NCI-H2227 treated with DMSO at 0.1 percent for 48 hours (cell line): ENCODE measurements at regions not wholly inside any gene's neighbourhood (a gene's known extent, or its start where the extent isn't known, plus 50 kb on each side); places are given as distances from the start of the nearest gene placed in this dataset.

ENCODE experiments used
- DNase-seq: peaks from one replicate; lab custom pipeline; 2025; lab: John Stamatoyannopoulos, UW

DNA sequence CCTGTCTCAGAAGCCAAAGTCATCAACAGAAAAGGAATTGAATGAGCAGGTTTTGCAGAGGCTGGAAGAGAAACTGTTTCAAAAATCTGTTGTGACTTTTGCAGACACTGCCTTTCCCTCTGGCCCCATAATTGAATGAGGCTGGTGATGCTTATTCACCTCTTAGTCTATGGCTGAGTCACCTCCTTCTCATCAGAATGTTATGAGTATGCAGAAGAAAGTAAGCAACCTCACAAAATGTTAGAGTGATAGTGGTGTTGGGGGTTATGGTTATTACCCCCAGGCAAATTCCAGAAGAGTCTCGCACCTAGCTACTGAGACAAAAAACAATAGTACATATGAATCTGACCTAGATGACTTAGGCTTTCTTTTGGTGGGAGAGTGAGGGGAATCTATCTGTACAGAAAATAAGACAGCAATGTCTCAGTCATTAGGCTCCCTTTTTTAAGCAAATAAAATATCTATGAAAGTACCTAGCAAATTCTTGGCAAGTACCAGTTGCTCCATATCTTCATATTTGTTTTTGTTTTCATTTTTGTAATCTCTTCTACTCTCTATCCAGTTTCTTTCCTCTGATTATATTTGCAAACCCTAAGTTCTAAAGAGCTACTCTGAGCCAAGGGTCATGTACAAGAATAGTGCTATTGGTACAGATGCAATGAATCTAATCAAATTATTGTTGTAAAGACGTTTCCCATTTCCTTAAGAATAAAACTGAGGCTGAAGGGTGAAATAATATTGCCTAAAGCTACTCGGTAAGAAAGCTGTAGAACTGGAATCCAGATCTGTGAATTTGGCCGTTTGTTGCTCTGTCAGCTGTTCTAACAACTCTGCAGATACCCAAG, 498.1 kb upstream of the TNC start:
- DNase-seq: no peak

DNA sequence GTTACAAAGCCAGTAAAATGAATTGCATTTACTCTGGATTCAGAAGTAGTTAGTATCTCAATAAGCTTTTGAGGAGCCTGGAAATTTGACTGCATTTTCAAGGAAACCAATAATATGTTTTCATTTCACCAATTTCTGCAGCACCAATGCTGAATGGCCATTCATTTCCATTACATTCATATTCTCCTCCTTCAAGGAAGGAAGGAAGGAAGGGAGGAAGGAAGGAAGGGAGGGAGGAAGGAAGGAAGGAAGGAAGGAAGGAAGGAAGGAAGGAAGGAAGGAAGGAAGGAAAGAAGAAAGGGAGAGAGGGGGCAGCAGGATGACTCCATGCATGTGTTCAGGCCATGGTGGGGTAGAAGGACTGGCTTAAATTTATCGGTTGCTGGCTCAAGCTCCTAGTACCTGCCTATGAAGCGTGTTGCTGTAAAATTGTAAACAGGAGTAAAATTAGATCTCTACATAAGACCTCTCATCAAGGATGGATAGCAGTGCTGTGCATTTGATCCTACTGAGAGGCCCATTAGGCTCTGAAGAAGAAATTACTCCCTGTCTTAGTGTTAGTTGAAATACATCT, 498.8 kb upstream of the TNC start:
- no peak for DNase-seq

DNA sequence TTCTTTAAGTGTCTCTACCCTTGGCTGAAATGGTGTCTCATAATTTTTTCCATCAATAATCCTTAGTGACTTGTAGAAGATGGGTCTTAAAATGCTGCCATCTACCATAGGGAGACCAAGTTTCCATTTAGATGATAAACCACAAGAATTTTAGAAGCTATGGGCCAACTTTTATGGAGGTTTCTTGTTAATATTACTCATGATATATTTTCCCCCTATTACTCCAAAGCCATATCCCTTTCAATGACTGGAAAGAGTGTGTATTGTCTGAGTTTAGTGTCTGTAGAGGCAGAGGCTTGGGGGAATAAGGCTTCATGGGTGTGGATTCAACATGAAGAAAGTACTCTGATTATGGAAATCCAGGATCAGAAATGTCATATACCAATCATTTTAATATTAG, 507.3 kb upstream of the TNC start:
- DNase-seq: no peak

DNA sequence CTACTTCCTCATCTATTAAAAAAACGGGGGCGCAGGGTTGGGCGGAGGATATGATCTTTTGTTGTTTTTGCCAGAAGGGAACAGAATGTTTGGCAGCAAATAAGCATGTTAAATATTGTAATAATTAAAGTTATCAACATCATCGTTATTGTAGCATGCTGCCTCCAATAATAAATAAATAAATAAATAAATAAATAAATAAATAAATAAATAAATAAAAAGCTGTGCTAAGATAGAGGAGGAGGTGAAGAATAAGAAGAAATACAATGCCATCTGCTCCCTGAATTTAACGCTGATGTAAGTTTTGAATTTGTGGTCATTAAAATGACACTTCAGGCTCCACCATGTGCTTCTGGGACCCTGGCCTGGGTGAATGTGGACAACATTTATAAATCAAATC, 508.0 kb upstream of the TNC start:
- DNase-seq: no peak

DNA sequence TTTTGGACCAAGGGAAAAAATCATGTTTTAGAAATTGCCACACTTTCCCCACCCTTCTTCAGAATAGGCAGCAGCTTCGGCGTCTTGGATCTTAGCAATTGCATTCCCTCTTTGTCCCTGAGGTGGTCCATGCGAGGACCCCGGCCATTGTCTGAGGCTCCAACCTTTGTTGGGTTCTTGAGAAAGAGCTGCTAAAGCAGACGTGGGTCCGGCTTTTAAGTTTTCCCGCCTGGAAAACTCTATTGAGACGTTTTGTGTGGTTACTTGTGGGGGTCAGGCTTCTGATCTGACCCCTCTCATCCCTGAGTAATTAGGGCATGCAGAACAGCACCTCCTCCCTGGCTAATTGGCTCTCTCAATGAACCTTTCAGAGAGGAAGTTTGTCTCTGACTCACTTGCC, 509.6 kb upstream of the TNC start:
- no peak for DNase-seq

DNA sequence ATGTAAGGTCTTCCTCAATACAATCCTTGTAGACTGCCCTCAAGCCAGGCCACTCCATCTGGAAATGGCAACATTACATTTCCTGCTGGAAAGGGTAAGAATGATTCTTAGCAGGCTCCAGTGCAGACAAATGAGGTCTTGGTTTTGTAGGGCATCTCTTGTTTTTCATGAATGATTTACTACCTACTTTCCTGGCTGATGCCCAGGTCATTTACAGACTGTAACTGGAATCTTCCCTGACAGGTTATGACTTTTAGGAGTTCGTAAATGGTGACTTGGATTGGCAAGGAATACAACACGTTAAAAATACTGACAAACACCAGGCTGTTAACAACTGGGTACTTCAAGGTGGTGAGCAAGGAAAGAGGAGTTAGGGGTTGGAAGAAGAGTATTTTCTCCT, 510.5 kb upstream of the TNC start:
- DNase-seq: no peak

DNA sequence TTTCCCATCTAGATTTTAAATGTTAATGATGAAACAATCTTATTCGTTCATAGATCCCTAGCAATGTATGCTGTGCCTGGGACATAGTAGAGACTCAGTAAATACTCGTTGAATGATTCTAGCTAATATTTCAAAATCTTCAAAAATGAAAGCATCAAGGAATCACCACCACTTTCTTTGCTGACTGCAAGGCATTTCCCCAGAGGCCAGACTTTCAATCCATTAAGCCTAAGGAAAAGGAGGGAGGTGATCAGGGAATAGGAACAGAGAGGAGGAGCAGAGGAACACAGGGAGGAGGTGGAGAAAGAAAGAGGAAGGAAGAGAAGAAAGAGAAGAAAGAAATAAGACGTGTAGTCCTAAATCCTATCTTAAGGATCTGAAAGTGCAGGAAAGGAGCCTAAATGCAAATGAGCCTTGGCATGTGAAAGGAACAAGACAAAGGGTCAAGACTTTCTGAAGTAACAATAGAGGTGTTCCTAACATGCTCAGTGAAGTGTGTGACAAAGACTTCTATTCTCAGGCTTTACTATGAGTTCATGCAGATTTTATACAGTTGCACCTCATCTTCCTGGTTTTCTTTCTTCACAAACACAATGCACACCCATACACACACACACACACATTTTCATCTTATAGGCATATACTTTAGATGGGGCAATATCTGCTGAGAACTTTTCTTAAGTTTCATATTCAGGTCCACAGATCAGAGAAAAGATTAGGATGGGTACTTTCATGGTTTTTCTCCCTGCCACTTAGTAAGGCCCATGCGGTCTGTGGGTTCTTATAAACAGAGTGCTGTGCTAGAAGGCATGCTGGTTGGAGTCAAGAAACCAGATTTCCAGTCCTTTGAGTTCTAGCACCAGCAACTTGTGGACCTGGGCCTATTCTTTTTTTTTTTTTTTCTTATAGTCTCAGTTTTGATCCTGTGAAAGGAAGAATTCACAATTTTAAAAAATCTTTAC, 512.2 kb upstream of the TNC start:
- DNase-seq: no peak

DNA sequence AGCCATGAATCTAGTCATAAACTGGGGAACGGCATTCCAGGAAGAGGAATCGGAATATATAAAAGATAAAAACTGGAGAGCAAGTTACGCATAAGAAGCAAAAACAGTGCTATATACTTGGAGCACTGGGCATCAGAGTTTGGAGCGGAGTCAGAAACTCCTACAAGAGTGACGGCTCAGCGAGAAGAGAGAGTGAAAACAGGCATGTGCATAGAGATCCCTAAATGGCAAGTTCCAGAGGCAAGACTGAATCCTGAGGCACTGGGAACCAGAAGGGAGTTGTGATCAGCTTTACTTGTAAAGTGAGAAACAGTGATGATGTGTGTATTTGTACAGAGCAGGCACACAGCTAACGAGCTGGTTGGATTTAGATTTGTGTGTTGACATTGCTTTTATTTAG, 514.4 kb upstream of the TNC start:
- no peak for DNase-seq

DNA sequence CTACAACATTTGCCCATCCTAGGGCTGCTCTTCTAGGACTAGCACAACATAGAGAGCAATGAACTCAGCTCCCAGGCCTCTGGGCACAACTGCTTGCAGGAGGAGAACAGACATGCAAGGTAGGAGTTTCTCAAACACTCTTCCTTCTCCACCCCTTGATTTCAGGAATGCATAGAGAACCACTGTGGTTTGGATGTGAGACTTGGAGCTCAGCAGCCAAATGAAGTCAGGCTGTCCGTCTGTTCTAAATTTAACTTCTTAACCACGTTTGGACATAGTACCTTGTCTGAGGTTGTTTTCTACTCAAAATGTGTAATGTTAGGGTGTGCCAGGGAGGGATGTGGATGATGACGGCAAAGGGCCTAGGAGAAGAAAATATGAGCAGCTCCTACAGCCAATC, 515.1 kb upstream of the TNC start:
- no peak for DNase-seq

DNA sequence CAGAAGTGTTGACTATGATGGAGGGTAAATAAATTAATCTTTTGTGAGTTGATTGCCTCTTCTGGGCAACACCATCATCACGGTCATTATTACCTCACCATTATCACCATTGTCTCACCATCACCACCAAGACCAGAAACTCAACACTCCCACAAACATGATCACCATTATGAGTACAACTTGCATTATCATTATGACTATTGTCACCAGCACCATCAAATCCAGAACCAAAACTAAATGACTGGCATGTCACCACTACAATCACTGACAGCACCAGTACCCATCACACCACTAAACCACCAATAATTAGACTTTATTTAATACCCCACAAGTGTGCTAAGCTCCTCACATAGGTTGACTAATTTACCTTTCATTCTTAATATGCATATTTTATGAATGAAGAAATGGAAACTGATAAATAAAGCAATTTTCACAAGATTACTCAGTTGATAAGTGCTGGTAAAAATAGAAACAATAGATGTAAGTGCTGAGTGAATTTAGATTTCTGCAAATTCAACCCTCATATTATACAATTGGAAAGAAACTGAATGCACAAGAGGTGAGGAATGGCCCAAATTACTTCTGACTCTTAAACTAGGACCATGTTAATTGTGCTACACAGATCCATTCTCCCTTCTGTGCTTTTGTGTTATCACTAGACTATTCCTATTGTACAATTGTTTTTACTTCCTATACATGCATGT, 517.8 kb upstream of the PAPPA start:
- DNase-seq: no peak

DNA sequence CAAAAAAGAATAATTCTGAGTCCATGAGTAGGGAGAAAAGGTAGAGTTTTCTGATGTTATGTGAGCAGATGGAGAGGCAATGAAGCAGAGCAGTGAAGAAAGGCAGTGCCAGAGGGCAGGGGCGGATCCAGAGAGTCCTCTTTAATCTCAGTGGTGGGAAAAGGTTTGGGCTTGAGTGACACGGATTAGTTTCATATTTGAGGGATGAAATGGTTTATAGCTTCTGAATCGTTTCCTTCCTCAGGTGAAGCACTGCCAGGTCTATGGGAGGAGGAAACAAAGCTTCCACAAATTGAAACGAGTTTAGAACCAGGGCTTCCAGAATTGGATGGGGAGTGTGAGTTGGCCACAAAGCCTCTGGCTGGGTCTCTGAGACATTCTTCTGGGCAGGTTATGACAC, 517.0 kb upstream of the PAPPA start:
- no peak for DNase-seq

DNA sequence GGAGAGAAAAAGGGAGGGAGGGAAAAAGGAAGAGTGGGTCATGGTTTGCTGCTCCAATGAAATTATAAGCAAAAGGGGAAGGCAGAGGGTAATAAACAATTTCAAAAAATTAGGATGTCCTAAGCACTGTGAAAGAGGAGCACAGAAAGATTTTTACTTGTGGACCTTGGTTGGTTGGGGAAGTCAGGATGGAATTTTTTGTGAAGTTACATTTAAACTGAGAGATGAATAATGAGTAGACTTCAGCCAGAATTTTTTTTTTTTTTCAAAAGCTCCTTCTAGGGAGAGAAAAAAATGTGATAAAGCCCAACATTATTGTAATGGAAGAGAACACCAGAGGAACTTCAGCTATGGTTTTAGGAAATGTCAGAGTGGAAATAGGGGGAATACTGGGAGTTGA, 515.9 kb upstream of the PAPPA start:
- DNase-seq: no peak

DNA sequence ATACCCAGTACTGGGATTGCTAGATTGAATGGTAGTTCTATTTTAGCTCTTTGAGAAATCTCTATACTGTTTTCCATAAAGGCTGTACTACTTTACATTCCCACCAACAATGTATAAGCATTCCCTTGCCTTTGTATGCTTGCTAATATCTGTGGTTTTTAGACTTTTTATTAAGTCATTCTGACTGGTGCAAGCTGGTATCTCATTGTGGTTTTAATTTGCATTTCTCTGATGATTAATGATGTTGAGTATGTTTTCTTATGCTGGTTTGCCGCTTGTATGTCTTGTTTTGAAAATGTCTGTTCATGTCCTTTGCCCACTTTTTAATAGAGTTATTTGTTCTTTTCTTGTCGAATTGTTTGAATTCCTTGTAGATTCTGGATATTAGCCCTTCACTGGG, 512.7 kb upstream of the PAPPA start:
- DNase-seq: no peak

DNA sequence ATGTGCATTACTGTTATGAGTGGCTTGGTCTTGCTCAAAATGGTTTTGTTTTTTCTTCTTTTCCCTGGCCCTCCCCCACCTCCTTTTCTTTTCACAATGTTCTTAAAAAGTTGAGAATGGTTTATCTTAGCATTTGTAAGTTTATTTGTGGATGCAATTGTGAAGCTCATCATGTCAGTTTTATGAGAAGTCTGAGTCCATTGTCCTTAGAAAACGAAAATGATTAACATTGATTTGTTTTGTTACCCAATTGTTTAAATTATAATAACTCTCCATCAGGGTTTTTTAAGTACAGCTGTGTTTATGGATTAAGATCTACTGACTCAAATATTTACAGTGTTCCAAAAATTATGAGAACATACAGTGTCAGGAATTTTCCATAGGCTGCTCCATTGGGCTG, 511.3 kb upstream of the PAPPA start:
- no peak for DNase-seq

DNA sequence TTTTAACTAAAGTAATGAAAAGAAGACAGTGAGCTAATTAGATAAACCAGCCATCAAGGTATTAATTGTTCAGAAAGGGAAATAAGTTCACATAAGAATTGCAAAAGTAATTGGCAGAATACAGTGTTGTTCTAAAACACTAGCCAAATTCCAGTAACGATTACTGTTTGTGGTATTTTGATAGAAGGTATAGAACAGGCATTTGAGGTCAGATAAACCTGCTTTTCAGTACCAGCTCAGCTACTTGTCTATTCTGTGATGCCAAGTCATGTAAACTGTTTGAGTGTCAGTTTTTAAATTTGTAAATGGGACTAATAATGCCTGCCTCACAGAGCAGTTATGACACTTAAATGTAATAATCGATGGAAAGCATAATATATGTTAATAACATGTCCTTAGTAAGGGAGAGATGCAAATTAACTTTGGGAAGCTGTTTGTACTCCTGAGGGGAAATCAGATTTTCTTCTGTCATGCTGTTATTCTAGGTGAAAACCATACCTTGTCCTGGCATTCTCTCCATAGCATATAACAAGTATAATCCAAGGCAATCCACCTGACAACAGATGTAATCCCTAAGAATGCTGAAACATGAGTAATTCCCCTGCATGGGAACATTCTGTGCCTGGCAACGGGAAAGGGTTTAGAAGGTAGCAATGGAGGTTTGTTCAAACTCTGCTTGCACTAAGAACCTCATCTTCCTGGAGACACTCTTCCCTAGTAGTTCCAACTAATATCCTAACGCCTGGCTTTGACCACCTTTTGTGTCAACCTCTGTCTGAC, 509.5 kb upstream of the PAPPA start:
- DNase-seq: no peak

DNA sequence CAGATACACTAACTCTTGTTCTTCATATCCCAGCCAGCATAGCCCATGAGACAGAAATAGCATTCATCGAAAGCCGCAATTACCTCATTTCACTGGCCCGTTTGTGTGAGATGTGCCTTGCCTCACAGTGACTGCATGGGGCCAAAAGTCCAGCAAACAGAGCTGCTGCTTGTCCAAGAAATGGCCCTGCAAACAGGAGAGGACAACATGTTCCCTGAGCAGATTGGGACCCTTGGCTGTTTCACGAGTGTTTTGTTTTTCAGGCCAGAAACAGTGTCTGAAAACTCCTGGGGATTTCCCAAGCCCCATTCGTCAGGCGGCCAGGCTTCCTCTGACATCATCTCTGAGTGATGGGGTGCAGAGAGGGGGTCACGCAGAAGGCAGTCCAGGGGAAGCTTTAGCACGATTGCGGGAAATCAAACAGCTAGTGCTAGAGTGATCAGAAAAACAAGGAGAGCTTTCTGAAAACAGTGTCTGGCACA, 503.6 kb upstream of the PAPPA start:
- DNase-seq: no peak

DNA sequence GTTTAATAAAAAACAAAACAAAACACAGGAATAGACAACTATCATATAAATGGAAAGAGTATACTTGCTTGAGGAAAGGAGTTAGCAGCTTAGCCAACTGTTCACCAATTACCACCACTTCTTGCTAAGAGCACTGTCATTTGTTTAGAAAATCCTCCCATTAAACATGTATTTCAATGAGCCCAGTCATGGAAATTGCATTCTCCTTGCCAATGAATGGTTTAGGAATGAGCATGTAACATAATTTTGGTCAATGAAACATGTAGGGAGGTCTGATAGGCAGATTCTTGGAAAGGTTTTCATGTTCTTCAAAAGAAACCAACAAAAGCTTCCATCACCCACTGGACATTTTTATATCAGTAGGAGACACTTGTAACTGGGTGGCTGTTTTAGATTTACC, 502.8 kb upstream of the PAPPA start:
- no peak for DNase-seq

DNA sequence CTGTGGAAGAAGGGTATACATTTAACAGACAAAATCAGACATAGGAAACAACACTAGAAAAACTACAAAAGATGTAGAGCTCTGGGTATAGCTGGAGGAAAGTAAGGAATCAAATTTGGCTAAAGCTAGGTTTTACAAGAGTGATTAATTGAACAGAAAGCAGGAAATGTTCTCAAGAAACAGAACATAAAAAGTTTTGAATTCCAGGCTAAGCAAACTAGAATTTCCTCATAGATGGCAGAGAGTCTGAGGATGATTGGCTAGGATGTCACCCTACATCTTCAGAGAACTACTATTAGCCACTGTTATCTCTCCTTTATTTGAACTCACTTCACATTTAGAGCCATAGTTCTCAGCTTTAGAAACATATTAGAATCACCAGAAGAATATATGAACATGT, 502.1 kb upstream of the PAPPA start:
- DNase-seq: no peak

DNA sequence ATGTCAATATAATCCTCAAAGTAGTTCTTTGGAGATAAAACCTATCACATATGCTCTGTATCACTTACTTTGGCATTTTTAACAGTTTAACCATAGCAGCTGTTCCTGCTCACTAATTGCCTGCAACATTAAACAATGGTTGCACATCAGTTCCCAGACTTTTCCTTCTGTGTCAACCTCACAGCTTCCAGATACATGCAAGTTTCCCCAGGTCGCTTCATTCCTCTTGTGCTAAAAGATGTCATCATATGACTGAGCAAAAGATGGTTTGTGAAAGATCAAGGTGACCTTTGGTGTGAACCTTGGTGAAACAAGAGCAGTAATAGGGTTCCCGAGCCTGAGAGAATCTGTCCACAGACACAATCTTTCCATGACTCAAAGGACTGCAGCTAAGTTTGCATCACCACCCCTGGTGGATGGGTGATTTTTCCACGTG, 500.4 kb upstream of the PAPPA start:
- no peak for DNase-seq

DNA sequence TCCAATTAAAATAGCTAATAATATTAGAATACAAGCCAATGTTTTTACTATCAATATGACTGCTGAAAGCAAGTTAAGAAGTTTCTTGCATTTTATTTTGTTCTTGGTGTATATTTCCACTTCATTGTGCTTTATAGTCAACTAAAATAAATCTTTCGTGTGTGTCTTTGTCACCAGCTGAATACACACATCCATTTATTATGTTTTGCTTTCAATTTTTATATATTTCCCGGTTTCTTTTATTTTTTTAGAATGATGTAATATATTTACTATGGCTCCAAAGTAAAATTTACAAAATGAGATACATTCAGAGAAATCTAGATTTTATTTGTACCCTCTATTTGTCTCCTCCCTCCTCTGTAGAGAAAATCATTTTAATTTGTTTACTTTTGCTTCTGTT, 495.9 kb upstream of the PAPPA start:
- no peak for DNase-seq

DNA sequence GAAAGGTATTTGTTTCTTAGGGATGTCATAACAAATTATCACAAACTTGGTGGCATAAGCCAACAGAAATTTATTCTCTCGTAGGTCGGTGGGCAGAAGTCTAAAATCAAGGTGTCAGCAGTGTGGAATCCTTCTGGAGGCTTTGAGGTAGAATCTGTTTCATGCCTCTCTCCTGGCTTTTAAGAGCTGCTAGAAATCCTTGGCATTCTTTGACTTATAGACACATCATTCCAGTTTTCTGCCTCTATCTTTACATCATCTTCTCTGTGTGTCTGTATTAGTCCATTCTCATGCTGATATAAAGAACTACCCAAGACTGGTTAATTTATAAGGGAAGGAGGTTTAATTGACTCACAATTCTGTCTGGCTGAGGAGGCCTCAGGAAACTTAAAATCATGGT, 488.1 kb upstream of the PAPPA start:
- no peak for DNase-seq
